H54 (cell line): ENCODE measurements at regions not wholly inside any gene's neighbourhood (a gene's known extent, or its start where the extent isn't known, plus 50 kb on each side); places are given as distances from the start of the nearest gene placed in this dataset.

ENCODE experiments used
- DNase-seq: peaks from one replicate; pipeline ENCODE4 v3.0.0; 2011; ENCODE audit warnings: low spot score, mixed read lengths; ENCODE audit not compliant: insufficient read length
- FAIRE-seq: peaks from 3 replicates; lab custom pipeline; 2011; peaks lifted over from hg19 to GRCh38; lab: Jason Lieb, UNC
- POLR2A ChIP-seq: IDR thresholded peaks from 2 replicates; pipeline ENCODE4 v1.6.1; 2011; ENCODE audit warnings: low read depth, mild to moderate bottlenecking, low read length

GRCh38 chr11:8340296-8340695 lies 76.6 kb upstream of the LMO1 start:
- DNase-seq (no peak), FAIRE-seq (no peak)
- TF ChIP-seq POLR2A, result no peak

- FAIRE-seq (no peak), DNase-seq (no peak)
- TF ChIP-seq POLR2A, result no peak
Observed at GRCh38 chr11:8339592-8340022, 75.9 kb upstream of the LMO1 start.

- TF ChIP-seq POLR2A, result no peak
- FAIRE-seq (no peak), DNase-seq (peak; percentile 85)
Observed at GRCh38 chr11:8338138-8338537, 74.5 kb upstream of the LMO1 start.

DNA sequence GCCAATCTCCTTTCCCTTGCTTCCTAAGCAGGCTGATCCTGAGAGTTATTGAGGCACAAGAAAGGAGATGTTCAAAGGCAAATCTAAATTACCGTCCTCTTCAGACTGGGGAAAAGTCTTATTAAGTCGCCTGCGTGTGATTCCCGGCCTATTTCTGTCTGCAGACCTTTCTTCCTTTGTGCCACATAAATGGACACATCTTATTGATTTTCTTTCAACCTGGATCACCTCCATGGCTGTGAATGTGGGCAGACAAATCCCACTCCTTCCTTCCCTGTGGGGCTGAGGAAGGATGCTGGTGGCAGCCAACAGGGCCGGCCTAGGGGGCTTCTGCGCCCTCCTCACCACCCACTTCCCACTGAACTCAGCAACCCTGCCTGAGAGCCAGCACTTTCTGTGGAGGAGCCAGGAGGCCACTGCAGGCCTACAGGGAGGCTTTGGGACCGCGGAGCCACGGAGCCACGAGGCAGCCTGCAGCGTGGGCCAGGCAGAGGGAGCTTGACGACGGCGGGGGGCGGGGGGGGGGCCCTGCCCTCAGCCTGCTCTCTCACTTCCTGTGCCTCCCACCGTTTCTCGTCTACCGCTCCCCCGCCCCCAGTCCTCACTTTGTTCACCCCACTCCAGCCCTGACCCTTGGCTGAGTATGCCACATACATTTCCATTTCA lies 73.6 kb upstream of the LMO1 start:
- TF ChIP-seq POLR2A, result no peak
- no peak for DNase-seq
- no peak for FAIRE-seq

DNA sequence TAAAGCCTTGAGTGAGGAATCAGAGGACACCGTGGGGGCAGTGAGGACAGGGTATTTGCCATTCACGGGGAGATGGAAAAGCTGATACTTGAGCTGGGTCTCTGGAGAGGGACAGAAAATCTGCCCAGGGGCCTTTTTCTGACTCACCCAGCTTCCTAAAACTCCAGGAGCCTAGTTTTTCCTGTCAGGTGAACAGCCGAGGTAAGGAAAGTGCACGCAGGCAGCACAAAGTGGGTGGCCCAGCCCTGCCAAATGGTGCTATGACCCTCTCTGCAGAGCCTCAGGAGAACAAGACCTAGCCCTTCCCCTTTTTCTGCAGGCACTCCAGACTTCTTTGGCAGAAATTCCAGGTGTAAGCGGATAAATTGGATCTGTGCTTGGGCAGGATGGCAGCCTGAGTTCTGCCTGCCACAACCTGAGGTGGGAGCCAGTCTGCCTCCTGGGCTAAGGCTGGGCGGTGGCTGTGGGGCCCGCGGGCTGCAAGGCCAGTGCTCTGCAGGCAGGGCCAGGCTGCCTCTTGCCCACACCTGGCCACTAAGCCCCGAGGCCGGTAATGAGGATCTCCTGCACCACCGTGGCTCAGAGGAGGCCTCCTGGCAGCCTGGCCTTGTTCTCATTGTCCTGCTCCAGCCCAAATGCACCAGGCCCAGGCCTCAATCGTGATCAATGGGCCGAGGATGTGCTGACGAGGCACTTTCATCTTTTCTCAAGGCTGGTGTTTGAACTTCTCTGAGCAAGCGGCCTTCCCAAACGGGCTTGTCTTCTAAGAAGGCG lies 72.9 kb upstream of the LMO1 start:
- FAIRE-seq (no peak), DNase-seq (no peak)

DNA sequence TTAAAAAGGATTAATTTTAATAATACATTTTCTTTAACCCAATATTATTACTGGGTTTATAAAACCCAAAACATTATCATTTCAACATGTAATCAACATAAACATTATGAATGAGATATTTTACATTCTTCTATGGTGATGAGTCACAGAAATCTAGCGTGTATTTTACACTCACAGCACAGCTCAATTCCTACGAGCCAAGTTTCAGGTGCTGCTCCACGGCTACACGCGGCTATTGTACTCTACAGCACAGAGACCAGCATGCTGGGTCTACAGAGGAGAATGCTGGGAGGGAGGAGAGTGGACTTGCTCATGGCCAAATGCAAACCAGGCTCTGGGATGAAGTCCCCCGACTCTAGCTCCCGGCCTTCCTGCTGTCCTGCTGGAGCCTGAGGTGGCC lies 72.0 kb upstream of the LMO1 start:
- DNase-seq, result no peak
- FAIRE-seq, result no peak
- no peak for TF ChIP-seq POLR2A

More for the DNA sequence above, 72.9 kb upstream of the LMO1 start:
- TF ChIP-seq POLR2A, result no peak

- no peak for DNase-seq
- no peak for TF ChIP-seq POLR2A
Observed at GRCh38 chr11:8335186-8335585, 71.5 kb upstream of the LMO1 start.

GRCh38 chr11:8333811-8334401 lies 70.2 kb upstream of the LMO1 start:
- no peak; the same call in 1 of the 2 replicates for TF ChIP-seq POLR2A
- peak; percentile 87 for FAIRE-seq
- DNase-seq, result peak; percentile 92

More at GRCh38 chr11:8335186-8335585, 71.5 kb upstream of the LMO1 start:
- no peak for FAIRE-seq

DNA sequence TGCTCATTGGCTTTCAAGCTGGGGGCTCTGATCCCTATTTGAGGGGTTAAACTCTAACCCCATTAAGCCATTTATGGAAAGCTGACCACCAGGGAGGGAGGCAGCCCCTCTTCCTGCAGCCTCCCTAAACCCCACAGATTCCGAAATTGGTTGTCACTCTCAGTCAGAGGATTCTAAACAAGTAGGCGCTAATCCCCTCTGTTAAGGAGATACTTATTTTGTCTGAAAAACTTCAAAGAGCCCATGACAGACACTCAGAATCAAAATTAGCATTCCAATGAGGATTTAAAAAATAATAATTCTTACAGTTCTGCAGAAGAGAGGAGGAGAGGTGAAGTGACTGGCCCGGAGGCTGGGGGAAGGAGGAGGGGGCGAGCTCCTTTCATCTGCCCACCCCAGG lies 69.7 kb upstream of the LMO1 start:
- DNase-seq, result no peak
- TF ChIP-seq POLR2A, result no peak
- FAIRE-seq, result no peak

GRCh38 chr11:8332891-8333290 lies 69.2 kb upstream of the LMO1 start:
- FAIRE-seq (no peak), DNase-seq (no peak)
- TF ChIP-seq POLR2A, result no peak

DNA sequence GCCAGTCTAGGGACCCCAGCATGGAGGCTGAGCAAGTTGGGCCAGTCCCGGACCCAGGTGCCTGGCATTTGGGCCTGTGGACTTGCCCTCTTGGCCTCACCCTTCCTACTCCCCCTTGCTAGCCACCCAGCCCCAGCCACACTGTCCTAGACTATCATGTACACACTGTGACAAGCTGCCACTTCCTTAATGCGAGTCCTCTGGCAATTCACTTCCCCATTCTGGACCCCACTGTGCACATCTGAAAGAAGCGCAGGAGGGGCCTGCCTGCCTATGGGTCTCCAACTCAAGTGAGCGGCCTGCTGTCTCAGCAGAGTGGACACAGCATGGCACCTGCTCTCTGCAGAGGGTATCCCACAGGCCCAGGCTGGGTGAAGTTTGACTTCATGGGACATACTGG lies 68.5 kb upstream of the LMO1 start:
- no peak for TF ChIP-seq POLR2A
- DNase-seq (no peak), FAIRE-seq (no peak)

GRCh38 chr11:8331767-8332166 lies 68.1 kb upstream of the LMO1 start:
- TF ChIP-seq POLR2A, result no peak
- FAIRE-seq (peak; percentile 20), DNase-seq (peak; percentile 92)

GRCh38 chr11:8330896-8331295 lies 67.2 kb upstream of the LMO1 start:
- no peak for TF ChIP-seq POLR2A
- DNase-seq, result no peak
- no peak for FAIRE-seq

- no peak for FAIRE-seq
- no peak for DNase-seq
- no peak for TF ChIP-seq POLR2A
Observed at GRCh38 chr11:8330404-8330803, 66.7 kb upstream of the LMO1 start.
